Retinal pigment epithelial cell (primary cell): ENCODE measurements at regions not wholly inside any gene's neighbourhood (a gene's known extent, or its start where the extent isn't known, plus 50 kb on each side); places are given as distances from the start of the nearest gene placed in this dataset.

Experiments used
- DNase-seq: peaks from one replicate; pipeline ENCODE4 v3.0.0-alpha.2; 2010; ENCODE audit warnings: low read depth
- H3K4me3 ChIP-seq: 2 replicates; pipeline ENCODE4 v1.5.1; 2011; ENCODE audit warnings: mild to moderate bottlenecking, low read length, control low read depth, moderate library complexity
- CTCF ChIP-seq: conservative IDR thresholded peaks from 2 replicates; pipeline ENCODE4 v1.5.1; 2011; ENCODE audit warnings: low read depth, low read length, control low read depth, inconsistent platforms

GRCh38 chr5:61251874-61252642, 80.0 kb upstream of the ZSWIM6 start:
- peak; percentile 21 for TF ChIP-seq CTCF
- no peak overlapping the region for H3K4me3 ChIP-seq
- peak; percentile 83 for DNase-seq

GRCh38 chr5:61252643-61252925, 79.5 kb upstream of the ZSWIM6 start:
- no peak for DNase-seq
- H3K4me3 ChIP-seq = no peak overlapping the region
- no peak for TF ChIP-seq CTCF

GRCh38 chr5:61253547-61253946, 78.5 kb upstream of the ZSWIM6 start:
- DNase-seq = no peak
- TF ChIP-seq CTCF = no peak
- H3K4me3 ChIP-seq = no peak overlapping the region

- DNase-seq = no peak
- no peak overlapping the region for H3K4me3 ChIP-seq
- no peak for TF ChIP-seq CTCF
Measured at GRCh38 chr5:61254969-61255555, 77.0 kb upstream of the ZSWIM6 start.

- no peak for TF ChIP-seq CTCF
- no peak overlapping the region for H3K4me3 ChIP-seq
- peak; percentile 74 for DNase-seq
Measured at GRCh38 chr5:61256474-61256873, 75.6 kb upstream of the ZSWIM6 start.

- TF ChIP-seq CTCF = no peak
- no peak overlapping the region for H3K4me3 ChIP-seq
- DNase-seq = no peak
Measured at GRCh38 chr5:61257421-61257820, 74.6 kb upstream of the ZSWIM6 start.

- no peak overlapping the region for H3K4me3 ChIP-seq
- no peak for DNase-seq
- TF ChIP-seq CTCF = no peak
Measured at GRCh38 chr5:61261136-61261535, 70.9 kb upstream of the ZSWIM6 start.
